Lower lobe of right lung (tissue), 2 donors: ENCODE measurements at regions not wholly inside any gene's neighbourhood (a gene's known extent, or its start where the extent isn't known, plus 50 kb on each side); places are given as distances from the start of the nearest gene placed in this dataset.

ENCODE experiments used
- ATAC-seq, 2 donors: fragments of 200-7000 bp; cut with Tn5 transposase; one replicate each; pipeline ENCODE4 v1.9.1; 2020 to 2022; ENCODE audit warnings: mild to moderate bottlenecking in 2 of 2, moderate library complexity in 2 of 2
- DNase-seq: peaks from one replicate; pipeline ENCODE4 v3.0.0-alpha.2; 2020
- H3K27ac ChIP-seq: fragments of 200-600 bp; one replicate; pipeline ENCODE4 v1.8.0; 2022
- H3K27me3 ChIP-seq: fragments of 200-600 bp; one replicate; pipeline ENCODE4 v1.8.0; 2022; ENCODE audit warnings: low read depth
- H3K36me3 ChIP-seq: fragments of 200-600 bp; one replicate; pipeline ENCODE4 v1.8.0; 2022; ENCODE audit warnings: mild to moderate bottlenecking
- H3K4me1 ChIP-seq: fragments of 200-600 bp; one replicate; pipeline ENCODE4 v1.8.0; 2022
- H3K4me3 ChIP-seq: fragments of 200-600 bp; one replicate; pipeline ENCODE4 v1.8.0; 2022; ENCODE audit warnings: mild to moderate bottlenecking
- H3K9me3 ChIP-seq: fragments of 200-600 bp; one replicate; pipeline ENCODE4 v1.8.0; 2022
- intact Hi-C: fragments of 100-400 bp; cut with DNase I; formaldehyde crosslinking; loops from one replicate; pipeline ENCODE4 v1.11.0; 2022
- TF ChIP-seq, protein P1 (sequence below): fragments of 200-600 bp; IDR thresholded peaks from one replicate; pipeline ENCODE4 v1.8.0; 2022; ENCODE audit warnings: antibody characterized with exemption, mild to moderate bottlenecking
- donor health status: DM: no; HTN: yes; CAD: no; lungs with severe emphysema.

DNA sequence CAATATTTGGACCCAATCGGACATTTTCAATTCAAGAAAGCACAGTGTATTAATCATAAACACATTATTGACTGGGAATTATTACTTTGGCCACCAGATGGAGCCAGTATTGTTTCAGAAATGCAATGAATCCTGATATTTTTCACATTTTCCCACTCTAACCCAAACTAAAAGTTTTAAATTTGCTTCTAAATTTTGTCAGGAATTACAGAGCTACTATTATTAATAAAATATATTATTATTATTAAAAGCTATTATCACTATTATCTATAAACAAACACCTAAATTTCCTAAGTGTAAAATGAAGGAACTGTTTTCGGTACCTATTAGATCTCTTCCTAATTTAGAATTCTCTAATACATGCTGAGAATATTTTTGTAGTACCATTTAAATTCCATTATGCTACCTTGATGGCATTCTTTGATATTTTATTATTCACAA lies 245.3 kb downstream of the OGFRL1 start:
- Histone ChIP-seq H3K4me1 (no peaks in the 10 kb centered on the region), H3K27me3 (no peaks in the 10 kb centered on the region), H3K36me3 (no peaks in the 10 kb centered on the region), H3K9me3 (no peaks in the 10 kb centered on the region), H3K4me3 (no peak overlapping the region), H3K27ac (no peak overlapping the region)
- TF ChIP-seq, protein P1, sequence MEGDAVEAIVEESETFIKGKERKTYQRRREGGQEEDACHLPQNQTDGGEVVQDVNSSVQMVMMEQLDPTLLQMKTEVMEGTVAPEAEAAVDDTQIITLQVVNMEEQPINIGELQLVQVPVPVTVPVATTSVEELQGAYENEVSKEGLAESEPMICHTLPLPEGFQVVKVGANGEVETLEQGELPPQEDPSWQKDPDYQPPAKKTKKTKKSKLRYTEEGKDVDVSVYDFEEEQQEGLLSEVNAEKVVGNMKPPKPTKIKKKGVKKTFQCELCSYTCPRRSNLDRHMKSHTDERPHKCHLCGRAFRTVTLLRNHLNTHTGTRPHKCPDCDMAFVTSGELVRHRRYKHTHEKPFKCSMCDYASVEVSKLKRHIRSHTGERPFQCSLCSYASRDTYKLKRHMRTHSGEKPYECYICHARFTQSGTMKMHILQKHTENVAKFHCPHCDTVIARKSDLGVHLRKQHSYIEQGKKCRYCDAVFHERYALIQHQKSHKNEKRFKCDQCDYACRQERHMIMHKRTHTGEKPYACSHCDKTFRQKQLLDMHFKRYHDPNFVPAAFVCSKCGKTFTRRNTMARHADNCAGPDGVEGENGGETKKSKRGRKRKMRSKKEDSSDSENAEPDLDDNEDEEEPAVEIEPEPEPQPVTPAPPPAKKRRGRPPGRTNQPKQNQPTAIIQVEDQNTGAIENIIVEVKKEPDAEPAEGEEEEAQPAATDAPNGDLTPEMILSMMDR: peak; percentile 67
- ATAC-seq: no peak
- DNase-seq: no peak
- intact Hi-C loops: no loop called here

DNA sequence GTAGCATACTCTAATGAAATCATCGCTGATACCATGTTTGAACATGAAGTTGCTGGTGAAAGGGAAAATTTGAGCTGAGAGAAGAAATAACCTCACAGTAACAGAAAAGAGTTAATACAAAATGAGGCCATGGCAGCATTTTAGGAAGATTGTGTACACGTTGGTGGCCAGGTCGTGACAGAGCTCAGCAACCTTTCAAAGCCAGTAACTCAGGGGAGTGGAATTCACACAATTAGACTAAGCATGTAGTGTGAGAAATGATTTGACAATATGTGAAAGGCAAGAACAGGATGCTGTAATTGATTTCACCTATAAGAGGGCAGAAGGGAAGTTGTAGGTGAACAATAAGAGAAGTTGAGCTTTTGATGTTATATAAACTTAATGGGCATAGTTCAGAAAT lies 246.3 kb downstream of the OGFRL1 start:
- Histone ChIP-seq H3K4me3 (no peak overlapping the region), H3K36me3 (no peaks in the 10 kb centered on the region), H3K9me3 (no peaks in the 10 kb centered on the region), H3K4me1 (no peaks in the 10 kb centered on the region), H3K27me3 (no peaks in the 10 kb centered on the region), H3K27ac (no peak overlapping the region)
- intact Hi-C loops: no loop called here
- ATAC-seq: no peak
- DNase-seq: no peak
- TF ChIP-seq, protein P1: no peak

DNA sequence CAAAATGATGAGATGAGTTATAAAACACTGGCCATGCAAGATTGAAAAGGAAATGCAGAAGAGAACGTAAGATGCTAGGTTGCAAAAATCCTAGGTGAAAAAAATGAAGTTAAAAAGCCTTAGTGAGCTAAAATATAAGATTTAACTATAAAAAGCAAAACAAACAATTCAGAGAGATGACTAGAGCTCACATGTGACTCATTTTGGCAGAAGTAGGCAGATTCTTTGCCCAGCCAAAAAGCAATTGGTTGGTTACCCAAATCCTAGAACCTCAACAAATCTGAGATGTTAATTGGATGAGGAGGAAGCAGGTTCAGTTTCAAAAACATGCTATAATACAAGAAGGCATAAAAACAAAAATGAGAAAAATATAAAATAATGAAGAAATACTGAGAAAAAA lies 249.1 kb downstream of the OGFRL1 start:
- TF ChIP-seq, protein P1: no peak
- H3K4me1 ChIP-seq: no peaks in the 10 kb centered on the region
- H3K9me3 ChIP-seq: no peaks in the 10 kb centered on the region
- intact Hi-C loops: no loop called here
- ATAC-seq (no peak), DNase-seq (no peak)
- no peaks in the 10 kb centered on the region for H3K36me3 ChIP-seq
- no peak overlapping the region for H3K4me3 ChIP-seq
- no peaks in the 10 kb centered on the region for H3K27me3 ChIP-seq
- H3K27ac ChIP-seq: no peak overlapping the region

DNA sequence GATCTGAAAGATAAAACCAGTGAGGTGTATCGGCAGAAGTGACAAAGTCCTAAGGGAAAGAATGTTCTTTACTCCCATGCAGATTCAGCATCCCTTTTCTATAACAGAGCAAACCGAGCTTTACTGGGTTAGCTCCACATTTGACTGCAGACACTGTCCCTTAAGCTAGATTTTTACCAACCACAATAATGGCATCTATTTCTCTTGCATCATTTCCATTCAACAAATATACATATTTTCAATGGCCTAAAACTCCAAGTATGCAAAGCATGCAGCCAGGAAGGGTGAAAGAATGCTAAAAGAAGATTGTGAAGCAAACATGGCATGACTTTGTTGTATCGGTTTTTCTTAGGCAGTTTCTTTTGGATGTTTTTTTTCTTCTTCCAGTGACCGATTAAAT lies 255.4 kb downstream of the OGFRL1 start:
- TF ChIP-seq, protein P1: no peak
- DNase-seq: no peak
- Histone ChIP-seq H3K4me1 (no peaks in the 10 kb centered on the region), H3K27me3 (no peaks in the 10 kb centered on the region), H3K9me3 (no peaks in the 10 kb centered on the region), H3K36me3 (no peaks in the 10 kb centered on the region), H3K4me3 (no peak overlapping the region), H3K27ac (no peak overlapping the region)
- intact Hi-C loops: no loop called here
- no peak for ATAC-seq

DNA sequence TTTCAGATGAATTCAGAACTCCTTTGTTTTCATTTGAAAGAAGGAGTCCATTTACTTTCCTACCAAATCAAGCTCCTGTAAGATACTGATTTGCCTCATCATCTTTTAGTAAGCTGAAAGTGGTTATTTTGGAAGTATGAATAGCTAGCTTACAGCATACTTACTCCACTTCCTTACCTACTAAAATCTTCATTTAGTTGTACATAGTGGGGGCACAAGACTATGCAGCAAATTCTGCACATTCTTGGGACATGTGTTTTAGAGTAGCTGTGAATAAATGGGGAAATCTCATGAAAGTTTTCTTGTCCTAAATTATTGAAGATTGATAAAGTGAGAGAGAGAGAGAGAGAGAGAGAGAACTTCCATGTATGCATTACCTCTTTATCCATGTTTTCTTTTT lies 256.3 kb downstream of the OGFRL1 start:
- no peaks in the 10 kb centered on the region for H3K4me1 ChIP-seq
- no peaks in the 10 kb centered on the region for H3K36me3 ChIP-seq
- no peaks in the 10 kb centered on the region for H3K9me3 ChIP-seq
- intact Hi-C loops: no loop called here
- H3K27me3 ChIP-seq: no peaks in the 10 kb centered on the region
- TF ChIP-seq, protein P1: no peak
- no peak for DNase-seq
- no peak overlapping the region for H3K4me3 ChIP-seq
- no peak for ATAC-seq
- no peak overlapping the region for H3K27ac ChIP-seq

DNA sequence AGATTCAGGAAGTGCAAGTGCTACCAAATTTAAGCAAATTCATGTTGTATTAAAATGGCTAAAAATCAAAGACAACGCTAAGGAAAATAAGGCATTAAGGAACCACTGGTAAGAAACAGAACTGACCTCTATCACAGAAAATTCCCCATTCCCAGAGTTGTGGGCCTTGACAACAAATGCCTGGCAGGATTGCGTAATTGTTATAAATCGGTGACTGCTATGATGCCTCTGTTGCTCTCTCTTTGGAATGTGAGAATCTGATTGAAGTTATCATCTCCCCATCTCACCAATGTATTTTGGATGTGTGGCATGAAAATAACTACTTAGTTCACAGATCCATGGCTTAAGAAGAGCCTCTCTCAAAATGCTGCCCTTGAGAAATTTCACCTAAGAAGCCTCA lies 257.3 kb downstream of the OGFRL1 start:
- Histone ChIP-seq H3K36me3 (no peaks in the 10 kb centered on the region), H3K27me3 (no peaks in the 10 kb centered on the region), H3K4me3 (no peak overlapping the region), H3K27ac (no peak overlapping the region), H3K4me1 (no peaks in the 10 kb centered on the region), H3K9me3 (no peaks in the 10 kb centered on the region)
- TF ChIP-seq, protein P1: no peak
- ATAC-seq: no peak
- intact Hi-C loops: no loop called here
- DNase-seq: no peak
